ENCODE measurements at regions not wholly inside any gene's neighbourhood (a gene's known extent, or its start where the extent isn't known, plus 50 kb on each side); places are given as distances from the start of the nearest gene placed in this dataset.

- TF ChIP-seq CTCF (IDR thresholded peaks at IDR 0.05 in 8 of 11, conservative IDR thresholded peaks at IDR 0.05 in 3 of 11) (no peak), POLR2A (IDR thresholded peaks at IDR 0.05) (no peak), POLR2AphosphoS5 (IDR thresholded peaks at IDR 0.05) (no peak)
- 84 to 95% (median 91%) methylated on average over 2 of the region's 2 CpGs for WGBS, 5 donors
Observed at GRCh38 chr12:78386871-78387270, 477.7 kb upstream of the SYT1 start.

GRCh38 chr12:78387721-78388120, 476.9 kb upstream of the SYT1 start:
- Histone ChIP-seq H3K4me1 (no peaks in the 10 kb centered on the region), H3K27ac (no peak overlapping the region), H3K4me3 (no peak overlapping the region), H3K9me3 (no peaks in the 10 kb centered on the region), H3K36me3 (no peaks in the 10 kb centered on the region), H3K27me3 (replicated peaks in 1 of 7) (no peaks in the 10 kb centered on the region)
- no peak for TF ChIP-seq CTCF (IDR thresholded peaks at IDR 0.05 in 8 of 11, conservative IDR thresholded peaks at IDR 0.05 in 3 of 11)
- no peak for TF ChIP-seq POLR2A (IDR thresholded peaks at IDR 0.05)
- TF ChIP-seq POLR2AphosphoS5 (IDR thresholded peaks at IDR 0.05): no peak
- DNase-seq: no peak
- intact Hi-C loops (cut with DNase I; ENCODE audit: low total_unique reads): no loop called here

More at GRCh38 chr12:78386871-78387270, 477.7 kb upstream of the SYT1 start:
- Histone ChIP-seq H3K4me3 (no peak overlapping the region), H3K36me3 (no peaks in the 10 kb centered on the region), H3K27ac (no peak overlapping the region), H3K27me3 (replicated peaks in 1 of 7) (no peaks in the 10 kb centered on the region), H3K9me3 (no peaks in the 10 kb centered on the region), H3K4me1 (no peaks in the 10 kb centered on the region)
- intact Hi-C loops (cut with DNase I; ENCODE audit: low total_unique reads): no loop called here
- DNase-seq: no peak

GRCh38 chr12:78388461-78388860, 476.1 kb upstream of the SYT1 start:
- DNase-seq: no peak
- no peaks in the 10 kb centered on the region for H3K4me1 ChIP-seq
- H3K27me3 ChIP-seq (replicated peaks in 1 of 7): no peaks in the 10 kb centered on the region
- no peak for TF ChIP-seq POLR2AphosphoS5 (IDR thresholded peaks at IDR 0.05)
- no peak for TF ChIP-seq CTCF (IDR thresholded peaks at IDR 0.05 in 8 of 11, conservative IDR thresholded peaks at IDR 0.05 in 3 of 11)
- no peak for TF ChIP-seq POLR2A (IDR thresholded peaks at IDR 0.05)
- intact Hi-C loops (cut with DNase I; ENCODE audit: low total_unique reads): no loop called here
- H3K27ac ChIP-seq: no peak overlapping the region
- no peaks in the 10 kb centered on the region for H3K9me3 ChIP-seq
- H3K4me3 ChIP-seq: no peak overlapping the region
- H3K36me3 ChIP-seq: no peaks in the 10 kb centered on the region

GRCh38 chr12:78390920-78391319, 473.7 kb upstream of the SYT1 start:
- Histone ChIP-seq H3K27me3 (replicated peaks in 1 of 7) (no peaks in the 10 kb centered on the region), H3K36me3 (no peaks in the 10 kb centered on the region), H3K27ac (no peak overlapping the region), H3K4me3 (no peak overlapping the region), H3K4me1 (no peaks in the 10 kb centered on the region), H3K9me3 (no peaks in the 10 kb centered on the region)
- intact Hi-C loops (cut with DNase I; ENCODE audit: low total_unique reads): no loop called here
- no peak for DNase-seq
- TF ChIP-seq POLR2A (IDR thresholded peaks at IDR 0.05) (no peak), CTCF (IDR thresholded peaks at IDR 0.05 in 8 of 11, conservative IDR thresholded peaks at IDR 0.05 in 3 of 11) (no peak), POLR2AphosphoS5 (IDR thresholded peaks at IDR 0.05) (no peak)
- 53 to 83% (median 69%) methylated on average over 5 of the region's 5 CpGs for WGBS, 5 donors

Measured in spleen (tissue), 11 donors.